ENCODE measurements at regions not wholly inside any gene's neighbourhood (a gene's known extent, or its start where the extent isn't known, plus 50 kb on each side); places are given as distances from the start of the nearest gene placed in this dataset.

GRCh38 chr1:185376288-185376687 is 59.2 kb upstream of the IVNS1ABP start:
- Mint-ChIP-seq H3K9me3 (peaks cover 2% of the 10 kb centered on the region), H3K27me3 (no peaks in the 10 kb centered on the region), H3K4me3 (no peak overlapping the region), H3K27ac (no peak overlapping the region), H3K4me1 (peaks cover 15% of the 10 kb centered on the region), H3K36me3 (no peaks in the 10 kb centered on the region)
- CTCF ChIA-PET, result interaction anchor here (1.8 kb wide), 1 partner anchor 184 kb away, joined by 4 read pairs; no protein-coding TSS in a partner anchor
- DNase-seq, result no peak

GRCh38 chr1:185375583-185375982 is 58.5 kb upstream of the IVNS1ABP start:
- no peak for DNase-seq
- Mint-ChIP-seq H3K9me3 (peaks cover 2% of the 10 kb centered on the region), H3K27ac (no peak overlapping the region), H3K27me3 (no peaks in the 10 kb centered on the region), H3K36me3 (no peaks in the 10 kb centered on the region), H3K4me1 (peaks cover 15% of the 10 kb centered on the region), H3K4me3 (no peak overlapping the region)
- CTCF ChIA-PET, result interaction anchor here (1.8 kb wide), 1 partner anchor 184 kb away, joined by 4 read pairs; no protein-coding TSS in a partner anchor

GRCh38 chr1:185373813-185374529 is 56.9 kb upstream of the IVNS1ABP start:
- H3K4me1 Mint-ChIP-seq, result peaks cover 15% of the 10 kb centered on the region
- no peak overlapping the region for H3K27ac Mint-ChIP-seq
- no peak for DNase-seq
- no peaks in the 10 kb centered on the region for H3K36me3 Mint-ChIP-seq
- no peaks in the 10 kb centered on the region for H3K27me3 Mint-ChIP-seq
- H3K9me3 Mint-ChIP-seq, result peaks cover 2% of the 10 kb centered on the region
- no peak overlapping the region for H3K4me3 Mint-ChIP-seq
- CTCF ChIA-PET, result no interaction called here

GRCh38 chr1:185369786-185370185 is 52.7 kb upstream of the IVNS1ABP start:
- no peaks in the 10 kb centered on the region for H3K9me3 Mint-ChIP-seq
- peaks cover 15% of the 10 kb centered on the region for H3K4me1 Mint-ChIP-seq
- no peak overlapping the region for H3K4me3 Mint-ChIP-seq
- peaks cover 4% of the 10 kb centered on the region for H3K27me3 Mint-ChIP-seq
- CTCF ChIA-PET, result no interaction called here
- H3K27ac Mint-ChIP-seq, result no peak overlapping the region
- no peaks in the 10 kb centered on the region for H3K36me3 Mint-ChIP-seq
- no peak for DNase-seq

- no peak for DNase-seq
- no peak overlapping the region for H3K4me3 Mint-ChIP-seq
- peaks cover 9% of the 10 kb centered on the region for H3K4me1 Mint-ChIP-seq
- H3K27me3 Mint-ChIP-seq, result peaks cover 4% of the 10 kb centered on the region
- CTCF ChIA-PET, result no interaction called here
- no peaks in the 10 kb centered on the region for H3K36me3 Mint-ChIP-seq
- no peak overlapping the region for H3K27ac Mint-ChIP-seq
- H3K9me3 Mint-ChIP-seq, result no peaks in the 10 kb centered on the region
Measured at GRCh38 chr1:185368913-185369491, 52.0 kb upstream of the IVNS1ABP start.

GRCh38 chr1:185368313-185368855 is 51.3 kb upstream of the IVNS1ABP start:
- H3K4me1 Mint-ChIP-seq, result peaks cover 4% of the 10 kb centered on the region
- H3K4me3 Mint-ChIP-seq, result no peak overlapping the region
- no peaks in the 10 kb centered on the region for H3K9me3 Mint-ChIP-seq
- H3K27me3 Mint-ChIP-seq, result peaks cover 4% of the 10 kb centered on the region
- CTCF ChIA-PET, result no interaction called here
- H3K27ac Mint-ChIP-seq, result no peak overlapping the region
- DNase-seq, result no peak
- no peaks in the 10 kb centered on the region for H3K36me3 Mint-ChIP-seq

- Mint-ChIP-seq H3K27ac (no peak overlapping the region), H3K9me3 (peaks cover under 1% of the 10 kb centered on the region), H3K4me3 (no peak overlapping the region), H3K36me3 (no peaks in the 10 kb centered on the region), H3K4me1 (no peaks in the 10 kb centered on the region), H3K27me3 (peaks cover 4% of the 10 kb centered on the region)
- no peak for DNase-seq
- CTCF ChIA-PET, result interaction anchor here (0.7 kb wide), 1 partner anchor 304 kb away, joined by 3 read pairs; no protein-coding TSS in a partner anchor
Measured at GRCh38 chr1:185367218-185367617, 50.2 kb upstream of the IVNS1ABP start.

Measured in activated naive CD4-positive, alpha-beta T cell treated with anti-CD3 and anti-CD28 coated beads, Interleukin-2, amount 10 ng/mL, durations not matched to agents 7 days and 5 days (primary cell).